ENCODE measurements at regions not wholly inside any gene's neighbourhood (a gene's known extent, or its start where the extent isn't known, plus 50 kb on each side); places are given as distances from the start of the nearest gene placed in this dataset.

GRCh38 chr1:219045246-219045645 lies 128.4 kb upstream of the LYPLAL1 start:
- Histone ChIP-seq H3K9me3 (no peaks in the 10 kb centered on the region), H3K27me3 (no peaks in the 10 kb centered on the region), H3K4me3 (no peak overlapping the region), H3K36me3 (no peaks in the 10 kb centered on the region), H3K4me1 (no peaks in the 10 kb centered on the region), H3K27ac (no peak overlapping the region)
- intact Hi-C loops (cut with DNase I) = no loop called here
- DNase-seq (no peak), FAIRE-seq (no peak), ATAC-seq (no peak)
- TF ChIP-seq CTCF (IDR thresholded peaks at IDR 0.05) = no peak
- 92 to 95% methylated on average over 3 of the region's 3 CpGs for WGBS, 2 donors

GRCh38 chr1:219049501-219049900 lies 124.2 kb upstream of the LYPLAL1 start:
- no peak for TF ChIP-seq CTCF (IDR thresholded peaks at IDR 0.05)
- Histone ChIP-seq H3K9me3 (no peaks in the 10 kb centered on the region), H3K36me3 (no peaks in the 10 kb centered on the region), H3K4me3 (no peak overlapping the region), H3K27me3 (no peaks in the 10 kb centered on the region), H3K27ac (no peak overlapping the region), H3K4me1 (no peaks in the 10 kb centered on the region)
- intact Hi-C loops (cut with DNase I) = no loop called here
- FAIRE-seq (no peak), ATAC-seq (no peak), DNase-seq (no peak)
- WGBS, 2 donors = 62 to 69% methylated on average over 4 of the region's 4 CpGs

GRCh38 chr1:219050086-219050821 lies 123.4 kb upstream of the LYPLAL1 start:
- Histone ChIP-seq H3K36me3 (no peaks in the 10 kb centered on the region), H3K9me3 (no peaks in the 10 kb centered on the region), H3K4me1 (no peaks in the 10 kb centered on the region), H3K4me3 (no peak overlapping the region), H3K27me3 (no peaks in the 10 kb centered on the region), H3K27ac (no peak overlapping the region)
- FAIRE-seq (no peak), ATAC-seq (no peak), DNase-seq (no peak)
- 74 to 85% methylated on average over 5 of the region's 5 CpGs for WGBS, 2 donors
- intact Hi-C loops (cut with DNase I) = no loop called here
- TF ChIP-seq CTCF (IDR thresholded peaks at IDR 0.05) = no peak

- FAIRE-seq (no peak), DNase-seq (no peak), ATAC-seq (no peak)
- no peak overlapping the region for H3K4me3 ChIP-seq
- TF ChIP-seq CTCF (IDR thresholded peaks at IDR 0.05) = no peak
- no peaks in the 10 kb centered on the region for H3K36me3 ChIP-seq
- 41 to 56% methylated on average over 1 of the region's 1 CpG for WGBS, 2 donors
- H3K4me1 ChIP-seq = no peaks in the 10 kb centered on the region
- intact Hi-C loops (cut with DNase I) = no loop called here
- H3K27ac ChIP-seq = no peak overlapping the region
- H3K27me3 ChIP-seq = no peaks in the 10 kb centered on the region
- H3K9me3 ChIP-seq = no peaks in the 10 kb centered on the region
These were observed 122.9 kb upstream of the LYPLAL1 start for GRCh38 chr1:219050822-219051125.

- ATAC-seq (no peak), FAIRE-seq (no peak), DNase-seq (no peak)
- 83 to 93% methylated on average over 4 of the region's 4 CpGs for WGBS, 2 donors
- intact Hi-C loops (cut with DNase I) = no loop called here
- no peaks in the 10 kb centered on the region for H3K9me3 ChIP-seq
- no peaks in the 10 kb centered on the region for H3K4me1 ChIP-seq
- H3K4me3 ChIP-seq = no peak overlapping the region
- TF ChIP-seq CTCF (IDR thresholded peaks at IDR 0.05) = no peak
- no peak overlapping the region for H3K27ac ChIP-seq
- no peaks in the 10 kb centered on the region for H3K27me3 ChIP-seq
- no peaks in the 10 kb centered on the region for H3K36me3 ChIP-seq
These were observed 122.1 kb upstream of the LYPLAL1 start for GRCh38 chr1:219051547-219051946.

All from pancreas (tissue), 10 donors.